ENCODE measurements at regions not wholly inside any gene's neighbourhood (a gene's known extent, or its start where the extent isn't known, plus 50 kb on each side); places are given as distances from the start of the nearest gene placed in this dataset.
"Not testable (repeated sequence)": the region's sequence is repeated elsewhere in the genome, so short reads cannot be mapped to it uniquely, and the experiment has no call there.

- not testable (repeated sequence) for TF ChIP-seq CTCF, EP300 (IDR thresholded peaks at IDR 0.05)
Measured at GRCh38 chr7:39869888-39870522, 80.1 kb upstream of the CDK13 start.

Data from tibial nerve (tissue), 4 donors.